ENCODE measurements at regions not wholly inside any gene's neighbourhood (a gene's known extent, or its start where the extent isn't known, plus 50 kb on each side); places are given as distances from the start of the nearest gene placed in this dataset.
"Not testable (repeated sequence)": the region's sequence is repeated elsewhere in the genome, so short reads cannot be mapped to it uniquely, and the experiment has no call there.

- DNase-seq = no peak
Measured at GRCh38 chr5:63553073-63553472, 409.2 kb downstream of the HTR1A start.

- DNase-seq = no peak
Measured at GRCh38 chr5:63535840-63536602, 426.2 kb downstream of the HTR1A start.

- DNase-seq = no peak
Measured at GRCh38 chr5:63524281-63524680, 438.0 kb downstream of the HTR1A start.

- no peak for DNase-seq
Measured at GRCh38 chr5:63516006-63516405, 446.2 kb downstream of the HTR1A start.

- no peak for DNase-seq
Measured at GRCh38 chr5:63500242-63500641, 462.0 kb downstream of the HTR1A start.

- DNase-seq = no peak
Measured at GRCh38 chr5:63495225-63495624, 467.0 kb downstream of the HTR1A start.

- DNase-seq = no peak
Measured at GRCh38 chr5:63483338-63483737, 478.9 kb downstream of the HTR1A start.

GRCh38 chr5:63473335-63473967 lies 488.8 kb downstream of the HTR1A start:
- no peak for DNase-seq

GRCh38 chr5:63456279-63456678 lies 506.0 kb downstream of the HTR1A start:
- DNase-seq = no peak

- no peak for DNase-seq
Measured at GRCh38 chr5:63451188-63451587, 511.1 kb downstream of the HTR1A start.

GRCh38 chr5:63439537-63439936 lies 522.7 kb downstream of the HTR1A start:
- no peak for DNase-seq

GRCh38 chr5:63409737-63410136 lies 552.5 kb downstream of the HTR1A start:
- no peak for DNase-seq

GRCh38 chr5:63408984-63409383 lies 553.3 kb downstream of the HTR1A start:
- no peak for DNase-seq

GRCh38 chr5:63401436-63402046 lies 560.7 kb downstream of the HTR1A start:
- no peak for DNase-seq

- DNase-seq = no peak
Measured at GRCh38 chr5:63400079-63400478, 562.2 kb downstream of the HTR1A start.

GRCh38 chr5:63398346-63398745 lies 563.9 kb downstream of the HTR1A start:
- no peak for DNase-seq

- DNase-seq = not testable (repeated sequence)
Measured at GRCh38 chr5:63388188-63388587, 574.1 kb downstream of the HTR1A start.

- no peak for DNase-seq
Measured at GRCh38 chr5:63375851-63376250, 586.4 kb downstream of the HTR1A start.

- no peak for DNase-seq
Measured at GRCh38 chr5:63374085-63374484, 588.2 kb downstream of the HTR1A start.

- DNase-seq = no peak
Measured at GRCh38 chr5:63351164-63351563, 611.1 kb downstream of the HTR1A start.

GRCh38 chr5:63346451-63346850 lies 615.8 kb downstream of the HTR1A start:
- no peak for DNase-seq

- DNase-seq = no peak
Measured at GRCh38 chr5:63341442-63341841, 620.8 kb downstream of the HTR1A start.

- DNase-seq = no peak
Measured at GRCh38 chr5:63323926-63324325, 638.3 kb downstream of the HTR1A start.

GRCh38 chr5:63314551-63314950 lies 647.7 kb downstream of the HTR1A start:
- no peak for DNase-seq

Data from NCI-H1092 (cell line).